AG09309 (cell line): ENCODE measurements at regions not wholly inside any gene's neighbourhood (a gene's known extent, or its start where the extent isn't known, plus 50 kb on each side); places are given as distances from the start of the nearest gene placed in this dataset.

ENCODE experiments used
- DNase-seq: peaks from one replicate; pipeline ENCODE4 v3.0.0-alpha.2; 2010; ENCODE audit warnings: low read depth
- H3K4me3 ChIP-seq: 2 replicates; pipeline ENCODE4 v1.5.1; 2011; ENCODE audit warnings: mild to moderate bottlenecking, low read depth, low read length, moderate library complexity; ENCODE audit not compliant: control insufficient read depth
- TF ChIP-seq, protein P1 (sequence below): IDR thresholded peaks from 2 replicates; pipeline ENCODE4 v1.5.1; 2011; ENCODE audit warnings: mild to moderate bottlenecking, low read depth, low read length, inconsistent platforms; ENCODE audit not compliant: insufficient read depth, control insufficient read depth; ENCODE audit errors: missing control alignments

DNA sequence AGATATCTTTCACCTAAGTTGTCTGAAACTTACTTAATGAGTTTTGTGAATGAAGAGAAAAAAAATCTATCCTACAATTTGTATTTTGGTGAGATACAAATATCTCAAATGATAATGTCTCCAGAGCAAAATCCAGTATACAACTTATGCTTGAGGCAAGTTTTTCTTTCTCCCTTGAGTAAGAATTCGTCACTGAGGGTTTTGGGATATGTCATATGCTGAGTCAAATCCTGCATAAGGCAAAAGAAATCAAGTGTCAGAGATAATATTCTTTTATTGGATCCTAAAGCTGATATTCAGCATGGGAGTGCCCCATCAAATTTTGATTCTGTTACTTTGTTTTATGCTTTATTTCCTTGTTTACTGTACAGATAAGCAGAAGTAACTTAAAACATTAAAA, 1308.6 kb downstream of the ARAP2 start:
- no peak overlapping the region for H3K4me3 ChIP-seq
- no peak for DNase-seq
- TF ChIP-seq, protein P1, sequence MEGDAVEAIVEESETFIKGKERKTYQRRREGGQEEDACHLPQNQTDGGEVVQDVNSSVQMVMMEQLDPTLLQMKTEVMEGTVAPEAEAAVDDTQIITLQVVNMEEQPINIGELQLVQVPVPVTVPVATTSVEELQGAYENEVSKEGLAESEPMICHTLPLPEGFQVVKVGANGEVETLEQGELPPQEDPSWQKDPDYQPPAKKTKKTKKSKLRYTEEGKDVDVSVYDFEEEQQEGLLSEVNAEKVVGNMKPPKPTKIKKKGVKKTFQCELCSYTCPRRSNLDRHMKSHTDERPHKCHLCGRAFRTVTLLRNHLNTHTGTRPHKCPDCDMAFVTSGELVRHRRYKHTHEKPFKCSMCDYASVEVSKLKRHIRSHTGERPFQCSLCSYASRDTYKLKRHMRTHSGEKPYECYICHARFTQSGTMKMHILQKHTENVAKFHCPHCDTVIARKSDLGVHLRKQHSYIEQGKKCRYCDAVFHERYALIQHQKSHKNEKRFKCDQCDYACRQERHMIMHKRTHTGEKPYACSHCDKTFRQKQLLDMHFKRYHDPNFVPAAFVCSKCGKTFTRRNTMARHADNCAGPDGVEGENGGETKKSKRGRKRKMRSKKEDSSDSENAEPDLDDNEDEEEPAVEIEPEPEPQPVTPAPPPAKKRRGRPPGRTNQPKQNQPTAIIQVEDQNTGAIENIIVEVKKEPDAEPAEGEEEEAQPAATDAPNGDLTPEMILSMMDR, result no peak

DNA sequence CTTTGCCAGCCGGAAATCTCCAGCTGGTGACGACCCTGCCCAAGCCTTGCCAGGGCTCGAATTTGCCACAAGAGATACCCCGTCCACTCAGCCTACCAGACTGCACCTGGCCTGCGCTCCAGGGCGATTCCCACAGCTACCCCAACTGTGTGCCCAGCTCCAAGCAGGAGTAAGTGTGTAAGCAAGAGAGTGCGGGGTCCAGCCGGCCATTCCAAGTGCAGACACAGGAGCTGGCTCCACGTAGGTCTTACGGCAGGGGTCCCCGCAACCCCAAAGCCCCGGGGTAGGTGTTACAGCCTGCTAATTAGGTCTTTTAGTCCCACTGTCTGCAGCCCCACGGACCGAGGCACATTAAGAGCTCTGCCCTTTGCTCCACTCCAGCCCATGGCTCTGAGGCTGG, 1305.2 kb downstream of the ARAP2 start:
- H3K4me3 ChIP-seq, result no peak overlapping the region
- no peak for DNase-seq
- TF ChIP-seq, protein P1, result no peak

DNA sequence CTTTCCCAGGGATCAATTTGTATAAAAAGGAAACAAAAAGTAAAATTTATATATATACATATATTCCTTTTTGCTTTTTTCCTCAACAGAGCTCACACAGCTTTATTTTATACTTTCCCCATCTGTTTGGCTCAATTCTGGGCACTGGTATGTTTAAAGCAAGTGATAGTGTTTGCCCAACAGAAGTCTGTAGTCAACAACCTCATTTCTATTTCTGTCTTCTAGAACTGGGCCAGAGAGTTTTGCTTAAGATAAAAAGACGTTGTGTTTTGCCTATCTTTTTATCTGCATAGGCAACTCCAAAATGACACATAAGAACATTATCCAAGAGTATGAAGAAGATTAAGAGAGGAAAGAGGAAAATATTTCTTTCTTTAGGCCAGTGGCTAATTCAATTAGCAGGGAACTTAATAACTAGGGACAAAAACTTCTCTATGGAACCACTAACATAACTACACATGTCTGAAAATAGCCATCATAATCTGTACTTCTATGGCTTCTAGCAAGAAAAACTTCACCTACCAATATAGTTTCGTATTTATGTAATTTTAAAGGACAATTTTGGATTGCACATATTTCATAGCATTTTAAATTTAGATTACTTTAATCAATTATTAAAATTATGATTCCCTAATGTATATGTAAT, 1300.5 kb downstream of the ARAP2 start:
- TF ChIP-seq, protein P1, result no peak
- no peak for DNase-seq
- H3K4me3 ChIP-seq, result no peak overlapping the region

DNA sequence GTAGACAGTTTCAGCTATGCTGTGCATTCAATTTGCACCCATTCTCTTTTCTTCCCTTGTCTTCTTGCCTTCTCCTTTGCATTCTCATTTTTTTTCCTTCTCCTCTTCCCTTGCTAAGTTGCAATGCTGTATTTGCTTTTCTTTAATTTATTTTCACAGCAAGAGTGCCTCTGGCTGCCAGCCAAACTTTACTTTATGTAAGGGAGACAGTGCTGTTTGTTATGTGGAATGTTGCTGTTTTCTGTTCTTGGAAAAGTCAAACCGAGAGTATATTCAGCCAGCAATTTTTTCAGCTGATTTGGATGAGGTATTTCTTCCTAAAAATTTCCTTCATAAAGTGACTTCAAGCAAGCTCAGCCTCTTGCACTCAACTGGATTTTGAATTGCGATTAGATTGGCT, 1293.4 kb downstream of the ARAP2 start:
- TF ChIP-seq, protein P1, result no peak
- no peak overlapping the region for H3K4me3 ChIP-seq
- DNase-seq, result no peak

DNA sequence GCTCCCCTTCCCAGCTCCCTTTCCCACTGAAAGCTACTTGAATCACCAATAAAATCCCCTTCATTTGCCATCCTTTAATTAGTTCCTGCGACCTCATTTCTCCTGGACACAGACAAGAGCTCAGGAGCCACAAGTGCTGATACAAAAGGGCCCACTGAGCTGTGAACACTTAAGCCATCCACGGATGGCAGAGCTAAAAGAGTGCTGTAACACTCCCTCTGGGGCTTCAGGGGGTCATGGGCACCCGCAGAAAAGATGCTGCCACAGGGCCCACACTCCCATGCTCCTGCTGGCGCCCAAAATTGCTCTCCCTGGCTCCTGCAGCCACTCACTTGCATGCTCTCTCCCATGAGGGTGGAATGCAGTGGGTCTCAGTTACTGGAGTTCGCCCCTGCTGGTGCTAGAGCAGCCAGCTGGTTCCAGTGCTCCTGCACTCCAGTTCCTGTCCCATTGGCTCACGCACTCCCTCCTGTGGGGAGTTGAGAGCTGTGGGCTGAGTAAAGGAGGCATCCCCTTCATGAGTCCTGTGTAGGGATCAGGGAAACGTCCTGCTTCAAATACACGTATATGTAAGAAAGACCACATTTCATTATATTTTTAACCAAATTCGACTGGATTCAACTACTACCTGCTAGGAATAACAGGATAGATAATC, 1291.0 kb downstream of the ARAP2 start:
- H3K4me3 ChIP-seq, result no peak overlapping the region
- TF ChIP-seq, protein P1, result no peak
- DNase-seq, result no peak

DNA sequence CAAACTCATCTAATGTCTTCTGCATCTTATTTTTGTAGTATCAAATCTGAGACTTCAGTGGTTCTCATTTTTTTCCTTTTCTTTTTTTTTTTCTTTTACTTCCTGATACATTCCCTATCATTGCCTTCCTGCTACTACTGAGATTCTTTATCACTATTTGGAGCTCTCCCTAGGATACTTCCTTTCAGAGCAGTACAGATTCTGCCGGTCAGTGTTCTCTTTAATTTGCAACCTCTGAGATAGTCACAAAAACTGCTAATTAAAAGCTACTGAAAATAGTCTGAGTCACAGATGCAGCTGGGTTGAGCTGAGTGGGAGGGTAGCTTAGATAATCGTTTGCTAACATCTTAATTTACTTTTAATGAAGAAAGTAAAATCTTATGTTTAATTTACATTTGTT, 1279.7 kb downstream of the ARAP2 start:
- no peak for DNase-seq
- TF ChIP-seq, protein P1, result no peak
- H3K4me3 ChIP-seq, result no peak overlapping the region
